ENCODE measurements at regions not wholly inside any gene's neighbourhood (a gene's known extent, or its start where the extent isn't known, plus 50 kb on each side); places are given as distances from the start of the nearest gene placed in this dataset.

DNA sequence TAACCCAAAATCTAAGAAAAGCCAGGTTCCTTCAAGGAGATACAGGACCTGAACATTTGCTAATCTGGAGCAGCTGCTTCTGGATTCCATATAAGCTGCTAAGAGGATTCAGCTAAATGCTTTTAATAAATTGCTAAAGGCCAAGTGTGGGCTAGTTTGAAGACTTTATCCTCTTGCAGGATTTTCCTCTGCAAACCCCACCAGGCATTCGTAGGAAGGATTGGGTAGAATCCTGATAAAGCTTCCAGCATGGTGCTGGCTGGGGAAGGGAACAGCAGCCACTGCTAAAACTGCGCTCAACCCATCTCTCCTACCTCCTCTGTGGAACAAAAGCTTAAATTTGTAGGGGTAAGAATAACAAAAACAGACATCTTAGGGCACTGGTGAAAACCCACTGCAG lies 61.3 kb upstream of the TAB3 start:
- no peak for TF ChIP-seq EZH2 (IDR thresholded peaks at IDR 0.05; ENCODE audit: borderline replicate concordance)
- TF ChIP-seq, protein P1, sequence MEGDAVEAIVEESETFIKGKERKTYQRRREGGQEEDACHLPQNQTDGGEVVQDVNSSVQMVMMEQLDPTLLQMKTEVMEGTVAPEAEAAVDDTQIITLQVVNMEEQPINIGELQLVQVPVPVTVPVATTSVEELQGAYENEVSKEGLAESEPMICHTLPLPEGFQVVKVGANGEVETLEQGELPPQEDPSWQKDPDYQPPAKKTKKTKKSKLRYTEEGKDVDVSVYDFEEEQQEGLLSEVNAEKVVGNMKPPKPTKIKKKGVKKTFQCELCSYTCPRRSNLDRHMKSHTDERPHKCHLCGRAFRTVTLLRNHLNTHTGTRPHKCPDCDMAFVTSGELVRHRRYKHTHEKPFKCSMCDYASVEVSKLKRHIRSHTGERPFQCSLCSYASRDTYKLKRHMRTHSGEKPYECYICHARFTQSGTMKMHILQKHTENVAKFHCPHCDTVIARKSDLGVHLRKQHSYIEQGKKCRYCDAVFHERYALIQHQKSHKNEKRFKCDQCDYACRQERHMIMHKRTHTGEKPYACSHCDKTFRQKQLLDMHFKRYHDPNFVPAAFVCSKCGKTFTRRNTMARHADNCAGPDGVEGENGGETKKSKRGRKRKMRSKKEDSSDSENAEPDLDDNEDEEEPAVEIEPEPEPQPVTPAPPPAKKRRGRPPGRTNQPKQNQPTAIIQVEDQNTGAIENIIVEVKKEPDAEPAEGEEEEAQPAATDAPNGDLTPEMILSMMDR (IDR thresholded peaks at IDR 0.05; ENCODE audit: poor library complexity) = no peak

All from hepatocyte (in vitro differentiated cells).